HG02840 (cell line): ENCODE measurements at regions not wholly inside any gene's neighbourhood (a gene's known extent, or its start where the extent isn't known, plus 50 kb on each side); places are given as distances from the start of the nearest gene placed in this dataset.

Source experiments
- ATAC-seq: cut with Tn5 transposase; IDR thresholded peaks from one replicate; pipeline ENCODE4 v1.9.1; 2021; ENCODE audit warnings: mild to moderate bottlenecking, moderate library complexity, moderate number of reproducible peaks; ENCODE audit not compliant: unreplicated experiment, low FRiP score

- ATAC-seq: no peak
These were observed 80.2 kb upstream of the F3 start for GRCh38 chr1:94621802-94622201.

GRCh38 chr1:94621395-94621794 lies 79.8 kb upstream of the F3 start:
- ATAC-seq: no peak

GRCh38 chr1:94620345-94621031 lies 78.9 kb upstream of the F3 start:
- ATAC-seq: no peak

GRCh38 chr1:94619731-94620130 lies 78.2 kb upstream of the F3 start:
- no peak for ATAC-seq

- no peak for ATAC-seq
These were observed 76.6 kb upstream of the F3 start for GRCh38 chr1:94617957-94618739.

GRCh38 chr1:94617134-94617805 lies 75.7 kb upstream of the F3 start:
- no peak for ATAC-seq

- ATAC-seq: no peak
These were observed 74.9 kb upstream of the F3 start for GRCh38 chr1:94616506-94616905.

- no peak for ATAC-seq
These were observed 73.4 kb upstream of the F3 start for GRCh38 chr1:94614996-94615395.

- ATAC-seq: no peak
These were observed 72.7 kb upstream of the F3 start for GRCh38 chr1:94614168-94614815.

- ATAC-seq: no peak
These were observed 71.1 kb upstream of the F3 start for GRCh38 chr1:94612525-94613204.

- ATAC-seq: no peak
These were observed 70.3 kb upstream of the F3 start for GRCh38 chr1:94611681-94612475.

GRCh38 chr1:94609619-94610018 lies 68.1 kb upstream of the F3 start:
- ATAC-seq: no peak

GRCh38 chr1:94608852-94609530 lies 67.4 kb upstream of the F3 start:
- ATAC-seq: no peak

- ATAC-seq: no peak
These were observed 66.7 kb upstream of the F3 start for GRCh38 chr1:94608142-94608851.

- no peak for ATAC-seq
These were observed 65.8 kb upstream of the F3 start for GRCh38 chr1:94607398-94607797.

- ATAC-seq: no peak
These were observed 64.9 kb upstream of the F3 start for GRCh38 chr1:94606471-94606870.

GRCh38 chr1:94603663-94604062 lies 62.1 kb upstream of the F3 start:
- no peak for ATAC-seq

GRCh38 chr1:94602802-94603625 lies 61.5 kb upstream of the F3 start:
- ATAC-seq: no peak
